ENCODE measurements at regions not wholly inside any gene's neighbourhood (a gene's known extent, or its start where the extent isn't known, plus 50 kb on each side); places are given as distances from the start of the nearest gene placed in this dataset.

DNA sequence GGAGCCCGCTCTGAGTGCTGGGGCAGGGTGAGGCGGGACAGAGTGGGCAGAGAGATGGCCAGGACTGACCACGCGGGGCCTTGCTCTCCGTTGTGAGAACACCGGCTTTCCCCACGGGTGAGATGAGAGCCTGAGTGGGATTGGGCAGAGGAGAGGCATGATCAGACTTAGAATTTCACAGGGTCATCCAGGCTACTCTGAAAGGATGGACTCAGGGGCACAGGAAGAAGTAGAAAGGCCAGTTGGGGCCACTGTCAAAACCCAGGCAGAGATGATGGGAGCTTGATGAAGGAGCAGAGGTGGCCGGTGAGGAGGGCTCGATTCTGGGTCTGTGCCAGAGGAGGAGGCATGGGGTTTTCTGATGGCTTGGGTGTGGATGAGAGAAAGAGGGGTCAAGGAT, 63.8 kb upstream of the NUP50 start:
- H3K36me3 Mint-ChIP-seq, result no peaks in the 10 kb centered on the region
- peak overlapping the region in 1 of 10 donors; percentile 44 for H3K27ac Mint-ChIP-seq
- H3K4me1 Mint-ChIP-seq, result peaks cover 2 to 6% (median 4%) of the 10 kb centered on the region in 4 donors
- H3K9me3 Mint-ChIP-seq, result no peaks in the 10 kb centered on the region
- no peak for DNase-seq
- peaks cover 12 to 59% (median 30%) of the 10 kb centered on the region in 5 donors for H3K27me3 Mint-ChIP-seq
- POLR2A ChIA-PET, result no interaction called here
- H3K4me3 Mint-ChIP-seq, result no peak overlapping the region
- no peak for ATAC-seq

DNA sequence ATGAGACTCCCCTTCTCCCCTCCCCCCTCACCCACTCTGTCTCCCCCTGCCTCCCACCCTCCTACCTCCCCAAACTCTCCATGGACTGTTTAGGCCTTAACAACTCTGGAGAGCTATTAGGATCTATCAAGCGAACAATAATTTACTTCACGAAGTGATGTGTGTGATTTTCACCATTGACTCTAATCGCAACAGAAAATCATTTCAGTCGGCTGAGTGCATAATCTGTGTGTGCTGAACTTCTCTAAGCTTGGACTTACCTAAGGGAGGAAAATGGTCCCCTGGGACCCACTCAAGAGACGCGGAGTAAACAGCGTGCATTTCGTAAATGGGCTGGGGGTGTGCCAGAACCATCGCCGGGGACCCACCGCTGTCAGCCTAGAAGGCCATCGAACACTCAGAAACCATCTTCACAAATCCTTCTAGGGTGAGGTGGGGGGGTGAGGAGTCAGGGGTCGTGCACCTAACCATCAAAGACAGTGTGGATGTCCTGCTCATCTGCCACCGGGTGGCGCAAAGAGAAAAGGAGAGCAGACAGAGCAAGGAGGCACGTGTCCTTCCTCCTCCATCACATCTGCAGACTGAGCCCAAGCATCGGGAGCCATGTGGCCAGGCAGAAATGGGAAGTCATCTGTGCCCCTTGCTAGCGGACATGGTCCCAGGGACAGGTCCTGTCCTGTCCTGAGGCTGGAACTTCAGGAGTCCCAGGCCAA, 62.1 kb upstream of the NUP50 start:
- Mint-ChIP-seq H3K27me3 (peaks cover 11 to 44% (median 27%) of the 10 kb centered on the region in 5 donors), H3K4me3 (no peak overlapping the region), H3K27ac (peak overlapping the region in 1 of 10 donors; percentile 33), H3K36me3 (no peaks in the 10 kb centered on the region), H3K4me1 (peaks cover 0 to 5% (median 2%) of the 10 kb centered on the region in 4 donors), H3K9me3 (no peaks in the 10 kb centered on the region)
- DNase-seq, result peak in 7 of 10 donors; percentile 5 to 34 (median 27)
- peak in 1 of 2 donors; percentile 68 for ATAC-seq
- POLR2A ChIA-PET, result no interaction called here

GRCh38 chr22:45102896-45103420, 60.8 kb upstream of the NUP50 start:
- H3K27me3 Mint-ChIP-seq, result peaks cover 11 to 31% (median 21%) of the 10 kb centered on the region in 5 donors
- ATAC-seq (no peak), DNase-seq (no peak)
- peaks cover 0 to 5% (median 2%) of the 10 kb centered on the region in 4 donors for H3K4me1 Mint-ChIP-seq
- H3K4me3 Mint-ChIP-seq, result no peak overlapping the region
- POLR2A ChIA-PET, result no interaction called here
- H3K27ac Mint-ChIP-seq, result no peak overlapping the region
- H3K36me3 Mint-ChIP-seq, result no peaks in the 10 kb centered on the region
- H3K9me3 Mint-ChIP-seq, result no peaks in the 10 kb centered on the region

- Mint-ChIP-seq H3K4me3 (no peak overlapping the region), H3K9me3 (no peaks in the 10 kb centered on the region), H3K27me3 (peaks cover 9 to 31% (median 21%) of the 10 kb centered on the region in 5 donors), H3K4me1 (peaks cover 0 to 5% (median 2%) of the 10 kb centered on the region in 4 donors), H3K36me3 (no peaks in the 10 kb centered on the region), H3K27ac (no peak overlapping the region)
- POLR2A ChIA-PET, result no interaction called here
- DNase-seq, result no peak
- ATAC-seq, result no peak
Observed at GRCh38 chr22:45103756-45104155, 60.0 kb upstream of the NUP50 start.

- Mint-ChIP-seq H3K27me3 (peaks cover 8 to 31% (median 21%) of the 10 kb centered on the region in 5 donors), H3K27ac (no peak overlapping the region), H3K4me1 (peaks cover 0 to 5% (median 2%) of the 10 kb centered on the region in 4 donors), H3K4me3 (no peak overlapping the region), H3K36me3 (no peaks in the 10 kb centered on the region), H3K9me3 (no peaks in the 10 kb centered on the region)
- DNase-seq (no peak), ATAC-seq (no peak)
- POLR2A ChIA-PET, result no interaction called here
Observed at GRCh38 chr22:45104313-45104712, 59.4 kb upstream of the NUP50 start.

- Mint-ChIP-seq H3K9me3 (no peaks in the 10 kb centered on the region), H3K27me3 (peaks cover 6 to 21% (median 18%) of the 10 kb centered on the region in 5 donors), H3K4me1 (peaks cover 0 to 5% (median 2%) of the 10 kb centered on the region in 4 donors), H3K36me3 (no peaks in the 10 kb centered on the region), H3K4me3 (no peak overlapping the region), H3K27ac (no peak overlapping the region)
- DNase-seq (no peak), ATAC-seq (no peak)
- POLR2A ChIA-PET, result no interaction called here
Observed at GRCh38 chr22:45105281-45105702, 58.4 kb upstream of the NUP50 start.

DNA sequence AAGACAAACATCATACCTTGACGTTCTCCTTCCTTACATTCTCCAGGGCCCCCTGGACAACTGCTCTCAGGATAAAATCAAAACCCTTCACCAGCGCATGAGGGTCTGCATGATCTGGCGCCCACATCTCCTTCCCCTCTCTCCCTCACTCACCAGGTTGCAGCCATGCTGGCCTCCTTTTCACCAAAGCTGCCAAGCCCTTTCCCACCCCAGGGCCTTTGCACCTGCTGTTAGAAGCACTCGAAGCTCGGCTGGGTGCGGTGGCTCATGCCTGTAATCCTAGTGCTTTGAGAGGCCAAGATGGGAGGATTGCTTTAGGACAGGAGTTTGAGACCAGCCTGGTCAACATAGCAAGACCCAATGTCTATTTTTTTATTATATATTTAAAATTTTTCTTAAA, 56.1 kb upstream of the NUP50 start:
- Mint-ChIP-seq H3K4me1 (no peaks in the 10 kb centered on the region), H3K4me3 (no peak overlapping the region), H3K27ac (peak overlapping the region in 1 of 10 donors; percentile 63), H3K36me3 (peaks cover 0 to 1% (median 0%) of the 10 kb centered on the region in 3 donors), H3K9me3 (peaks cover 0 to 4% (median 0%) of the 10 kb centered on the region in 9 donors), H3K27me3 (peaks cover 0 to 15% (median 6%) of the 10 kb centered on the region in 5 donors)
- no peak for ATAC-seq
- DNase-seq, result no peak
- POLR2A ChIA-PET, result interaction anchor here (0.6 kb wide), 1 partner anchor 24 kb away, joined by 3 read pairs; no protein-coding TSS in a partner anchor

GRCh38 chr22:45112136-45112879, 51.4 kb upstream of the NUP50 start:
- H3K27ac Mint-ChIP-seq, result peak overlapping the region in 1 of 10 donors; percentile 51
- POLR2A ChIA-PET, result no interaction called here
- ATAC-seq (no peak), DNase-seq (no peak)
- H3K9me3 Mint-ChIP-seq, result peaks cover 0 to 7% (median 0%) of the 10 kb centered on the region in 9 donors
- H3K4me3 Mint-ChIP-seq, result no peak overlapping the region
- H3K27me3 Mint-ChIP-seq, result peaks cover 2 to 16% (median 5%) of the 10 kb centered on the region in 5 donors
- peaks cover 0 to 4% (median 0%) of the 10 kb centered on the region in 3 donors for H3K36me3 Mint-ChIP-seq
- no peaks in the 10 kb centered on the region for H3K4me1 Mint-ChIP-seq
